Thymus (tissue), 11 donors: ENCODE measurements at regions not wholly inside any gene's neighbourhood (a gene's known extent, or its start where the extent isn't known, plus 50 kb on each side); places are given as distances from the start of the nearest gene placed in this dataset.
"Not testable (repeated sequence)": the region's sequence is repeated elsewhere in the genome, so short reads cannot be mapped to it uniquely, and the experiment has no call there.

Source experiments
- DNase-seq, 9 donors: peaks; one replicate each; pipeline ENCODE4 v3.0.0-alpha.2; 2013; ENCODE audit warnings: low spot score in 9 of 9, low read depth in 6 of 9, missing footprints in 1 of 9
- H3K27ac ChIP-seq, 2 donors: one replicate each; pipeline ENCODE4 v1.5.1; 2013; ENCODE audit warnings: control low read depth in 1 of 2, low read depth in 1 of 2, low read length in 1 of 2, mild to moderate bottlenecking in 1 of 2, moderate library complexity in 1 of 2
- H3K27me3 ChIP-seq, 2 donors: one replicate each; pipeline ENCODE4 v1.5.1; 2013; ENCODE audit warnings: low read length in 1 of 2; ENCODE audit not compliant: control insufficient read depth in 2 of 2, insufficient read depth in 1 of 2
- H3K36me3 ChIP-seq, 2 donors: one replicate each; pipeline ENCODE4 v1.5.1; 2013; ENCODE audit warnings: low read length in 1 of 2, mild to moderate bottlenecking in 1 of 2, moderate library complexity in 1 of 2; ENCODE audit not compliant: control insufficient read depth in 2 of 2, insufficient read depth in 2 of 2
- H3K4me1 ChIP-seq, 2 donors: one replicate each; pipeline ENCODE4 v1.5.1; 2013; ENCODE audit warnings: low read length in 2 of 2; ENCODE audit not compliant: control insufficient read depth in 2 of 2, insufficient read depth in 2 of 2
- H3K4me3 ChIP-seq, 2 donors: one replicate each; pipeline ENCODE4 v1.5.1; 2013; ENCODE audit warnings: low read length in 2 of 2, control low read depth in 1 of 2, mild to moderate bottlenecking in 1 of 2
- H3K9me3 ChIP-seq, 2 donors: one replicate each; pipeline ENCODE4 v1.5.1; 2013; ENCODE audit warnings: low read length in 1 of 2, mild to moderate bottlenecking in 1 of 2; ENCODE audit not compliant: control insufficient read depth in 2 of 2, insufficient read depth in 1 of 2
- WGBS: extraction: QIAGEN DNeasy Blood & Tissue Kit; methylation state at CpG from one replicate; pipeline ENCODE4 v1.1.7; 2013; 5-methylcytosine and 5-hydroxymethylcytosine counted together
- donor health status: healthy.

DNA sequence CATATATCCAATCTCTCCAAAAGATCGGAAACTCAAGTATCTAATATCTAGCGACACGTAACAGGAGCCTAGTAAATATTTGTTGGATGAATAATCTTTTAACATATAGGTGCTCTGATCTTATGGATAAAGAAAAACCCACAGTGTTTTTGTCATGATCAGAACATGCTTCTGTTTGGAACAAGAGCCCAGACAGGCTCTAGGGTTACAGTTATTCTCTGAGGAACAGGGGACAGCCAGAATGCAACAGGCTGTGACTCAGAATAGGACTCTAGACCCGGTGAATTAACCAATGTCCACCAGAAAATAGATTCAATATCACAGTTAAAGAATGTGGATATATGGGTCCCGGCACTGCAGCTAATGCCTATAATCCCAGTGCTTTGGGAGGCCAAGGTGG, 296.1 kb upstream of the FZD8 start:
- no peaks in the 10 kb centered on the region for H3K9me3 ChIP-seq
- 93% methylated on average over 5 of the region's 5 CpGs for WGBS
- H3K27me3 ChIP-seq: no peaks in the 10 kb centered on the region
- no peaks in the 10 kb centered on the region for H3K4me1 ChIP-seq
- no peaks in the 10 kb centered on the region for H3K36me3 ChIP-seq
- H3K27ac ChIP-seq: no peak overlapping the region
- H3K4me3 ChIP-seq: no peak overlapping the region
- no peak for DNase-seq

DNA sequence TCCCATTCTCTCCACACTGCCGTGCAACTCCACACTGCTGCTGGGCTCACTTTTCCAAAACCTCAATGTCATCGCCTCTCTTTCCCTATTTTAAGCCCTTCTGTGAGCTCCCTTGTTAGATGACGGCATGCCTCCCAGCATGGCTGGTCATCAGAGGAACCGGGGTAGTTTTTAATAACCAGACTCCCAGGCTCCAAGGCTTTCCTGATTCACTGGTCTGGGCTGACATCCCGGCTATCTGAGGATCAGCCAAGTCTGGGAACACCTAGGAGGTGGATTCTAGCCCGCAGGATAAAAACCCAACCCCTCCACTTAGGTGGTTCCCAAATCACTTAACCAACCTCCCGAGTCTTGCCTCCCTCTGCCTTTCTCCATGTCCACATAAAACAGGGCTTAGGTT, 295.4 kb upstream of the FZD8 start:
- WGBS: 94% methylated on average over 7 of the region's 7 CpGs
- H3K27ac ChIP-seq: no peak overlapping the region
- DNase-seq: no peak
- H3K4me1 ChIP-seq: no peaks in the 10 kb centered on the region
- H3K36me3 ChIP-seq: no peaks in the 10 kb centered on the region
- H3K4me3 ChIP-seq: no peak overlapping the region
- no peaks in the 10 kb centered on the region for H3K9me3 ChIP-seq
- H3K27me3 ChIP-seq: no peaks in the 10 kb centered on the region

DNA sequence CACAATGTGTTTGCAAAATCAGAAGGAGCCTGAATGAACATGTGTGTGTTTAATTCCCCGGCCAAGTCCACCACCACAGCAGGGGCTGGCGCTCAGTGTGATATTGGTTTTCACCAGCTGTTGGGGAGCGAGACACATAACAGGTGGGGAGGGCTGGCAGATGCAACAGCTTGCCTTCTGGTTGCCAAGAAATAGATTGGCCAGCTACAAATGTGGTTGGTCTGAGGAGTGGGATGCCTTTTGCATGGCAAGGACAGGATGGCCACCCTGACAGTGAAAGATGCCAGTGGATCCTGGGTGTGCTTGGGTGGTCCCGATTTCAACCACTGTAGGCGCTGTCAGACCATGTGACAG, 292.5 kb upstream of the FZD8 start:
- DNase-seq: no peak
- Histone ChIP-seq H3K27me3 (no peaks in the 10 kb centered on the region), H3K4me3 (no peak overlapping the region), H3K4me1 (no peaks in the 10 kb centered on the region), H3K36me3 (no peaks in the 10 kb centered on the region), H3K27ac (no peak overlapping the region), H3K9me3 (no peaks in the 10 kb centered on the region)
- 89% methylated on average over 5 of the region's 5 CpGs for WGBS

DNA sequence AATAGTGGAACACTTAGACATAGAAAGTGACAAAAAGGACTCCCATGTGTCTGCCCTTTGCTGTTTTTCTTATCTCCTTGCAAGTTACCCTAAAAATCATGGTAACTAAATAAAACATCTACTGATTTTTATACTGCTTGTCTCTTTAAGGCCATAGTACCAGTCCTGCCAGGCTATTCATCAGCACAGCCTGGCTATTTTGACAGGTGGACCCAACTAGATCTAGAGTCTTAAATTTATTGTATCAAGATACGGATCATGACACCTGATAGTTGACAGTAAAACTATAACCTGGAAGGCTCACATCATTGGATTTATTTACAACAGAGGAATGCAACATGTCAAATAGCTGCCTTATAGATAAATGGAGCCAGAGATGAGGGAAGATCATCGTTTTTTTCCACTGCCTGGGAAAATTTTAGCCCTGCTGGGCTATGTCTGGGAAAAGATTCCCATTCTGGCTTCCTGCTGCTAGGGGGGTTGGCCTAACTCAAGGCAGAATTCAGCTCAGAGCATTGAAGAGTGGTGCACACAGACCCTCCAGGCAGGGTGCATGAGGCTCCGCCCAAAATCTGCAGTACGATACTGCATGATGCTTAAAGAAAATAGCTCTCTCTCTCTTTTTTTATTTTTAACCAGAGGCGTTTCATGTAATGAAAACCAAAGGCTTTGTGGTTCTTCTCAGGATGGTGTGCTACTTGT, 292.0 kb upstream of the FZD8 start:
- H3K27ac ChIP-seq: no peak overlapping the region
- no peak overlapping the region for H3K4me3 ChIP-seq
- no peaks in the 10 kb centered on the region for H3K9me3 ChIP-seq
- DNase-seq: no peak
- WGBS: 81% methylated on average over 5 of the region's 5 CpGs
- H3K36me3 ChIP-seq: no peaks in the 10 kb centered on the region
- no peaks in the 10 kb centered on the region for H3K27me3 ChIP-seq
- no peaks in the 10 kb centered on the region for H3K4me1 ChIP-seq

DNA sequence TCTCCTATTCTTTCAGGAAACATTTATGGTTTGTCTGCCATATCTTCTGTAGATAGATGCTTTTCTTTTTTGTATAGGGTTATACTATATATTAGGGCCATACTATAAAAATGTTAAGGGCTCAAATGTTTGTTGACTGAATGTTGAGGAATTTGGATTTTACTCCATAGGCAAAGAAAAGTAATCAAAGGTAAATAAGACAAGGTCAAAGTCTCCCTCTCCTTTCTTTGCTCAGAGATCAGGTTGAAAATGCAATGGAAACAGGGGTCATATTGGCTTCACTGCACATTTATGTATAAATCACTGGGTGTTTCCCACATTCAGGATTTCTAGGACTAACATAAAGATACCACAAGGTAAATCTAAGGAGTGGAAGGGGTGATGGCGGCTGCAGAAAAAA, 291.4 kb upstream of the FZD8 start:
- Histone ChIP-seq H3K27me3 (no peaks in the 10 kb centered on the region), H3K4me3 (no peak overlapping the region), H3K9me3 (no peaks in the 10 kb centered on the region), H3K27ac (no peak overlapping the region), H3K4me1 (no peaks in the 10 kb centered on the region), H3K36me3 (no peaks in the 10 kb centered on the region)
- DNase-seq: no peak
- WGBS: 95% methylated on average over 1 of the region's 1 CpG

DNA sequence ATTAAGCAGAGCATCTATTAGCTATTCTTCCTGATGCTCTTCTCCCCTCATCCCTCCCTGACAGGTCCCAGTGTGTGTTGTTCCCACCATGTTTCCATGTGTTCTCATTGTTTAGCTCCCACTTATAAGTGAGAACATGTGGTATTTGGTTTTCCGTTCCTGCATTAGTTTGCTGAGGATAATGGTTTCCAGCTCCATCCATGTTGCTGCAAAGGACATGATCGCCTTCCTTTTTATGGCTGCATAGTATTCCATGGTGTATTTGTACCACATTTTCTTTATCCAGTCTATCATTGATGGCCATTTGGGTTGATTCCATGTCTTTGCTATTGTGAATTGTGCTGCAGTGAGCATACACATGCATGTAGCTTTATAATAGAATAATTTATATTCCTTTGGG, 287.9 kb upstream of the FZD8 start:
- not testable (repeated sequence) for H3K4me3 ChIP-seq, H3K36me3 ChIP-seq, H3K27me3 ChIP-seq, H3K9me3 ChIP-seq, DNase-seq, H3K27ac ChIP-seq, H3K4me1 ChIP-seq
- 97% methylated on average over 2 of the region's 2 CpGs for WGBS

DNA sequence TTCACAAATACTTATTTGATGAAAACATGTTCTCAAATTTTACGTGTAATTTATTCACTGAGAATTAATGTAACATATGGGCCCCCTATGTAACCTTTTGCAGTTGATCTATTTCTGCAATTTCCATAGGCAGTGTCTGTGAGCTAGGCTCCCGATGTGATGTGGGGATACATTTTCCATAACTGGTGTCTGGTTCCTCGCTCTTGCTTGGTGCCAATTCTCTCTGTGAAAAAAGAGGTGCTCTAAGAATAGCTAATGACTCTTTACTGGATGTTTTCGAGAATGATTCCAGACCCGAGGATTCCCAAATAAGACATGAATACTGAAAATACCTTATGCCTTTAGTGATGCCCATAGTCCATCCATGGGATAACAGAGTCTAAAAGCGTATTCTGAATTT, 286.7 kb upstream of the FZD8 start:
- Histone ChIP-seq H3K36me3 (no peaks in the 10 kb centered on the region), H3K9me3 (no peaks in the 10 kb centered on the region), H3K4me1 (no peaks in the 10 kb centered on the region), H3K27me3 (no peaks in the 10 kb centered on the region), H3K4me3 (no peak overlapping the region), H3K27ac (no peak overlapping the region)
- 85% methylated on average over 6 of the region's 6 CpGs for WGBS
- no peak for DNase-seq

DNA sequence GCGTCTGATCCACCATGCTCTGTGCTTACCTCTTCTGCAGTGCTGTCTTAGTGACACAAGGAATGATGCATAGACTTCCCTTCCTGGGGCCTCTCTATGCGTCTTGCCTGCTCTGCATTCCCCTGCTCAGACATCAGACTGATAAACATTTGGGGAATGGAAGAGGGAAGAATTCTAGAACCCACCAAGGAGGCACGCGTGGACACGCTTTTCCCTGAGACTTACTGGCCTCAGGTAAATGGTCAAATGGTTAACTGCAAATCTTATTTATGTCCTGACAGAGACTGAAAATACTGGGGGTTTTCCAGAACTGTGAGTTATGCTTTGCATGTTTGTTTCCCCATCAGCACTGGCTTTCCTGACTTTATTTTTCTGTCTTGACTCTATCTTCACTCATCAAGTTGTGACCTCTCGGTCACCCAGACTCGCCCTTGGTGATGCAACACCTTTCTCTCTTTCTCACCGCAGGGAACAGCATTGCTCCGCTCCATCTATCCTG, 285.9 kb upstream of the FZD8 start:
- no peak overlapping the region for H3K4me3 ChIP-seq
- no peaks in the 10 kb centered on the region for H3K36me3 ChIP-seq
- no peaks in the 10 kb centered on the region for H3K9me3 ChIP-seq
- no peak overlapping the region for H3K27ac ChIP-seq
- no peaks in the 10 kb centered on the region for H3K4me1 ChIP-seq
- H3K27me3 ChIP-seq: no peaks in the 10 kb centered on the region
- 96% methylated on average over 9 of the region's 9 CpGs for WGBS
- no peak for DNase-seq

DNA sequence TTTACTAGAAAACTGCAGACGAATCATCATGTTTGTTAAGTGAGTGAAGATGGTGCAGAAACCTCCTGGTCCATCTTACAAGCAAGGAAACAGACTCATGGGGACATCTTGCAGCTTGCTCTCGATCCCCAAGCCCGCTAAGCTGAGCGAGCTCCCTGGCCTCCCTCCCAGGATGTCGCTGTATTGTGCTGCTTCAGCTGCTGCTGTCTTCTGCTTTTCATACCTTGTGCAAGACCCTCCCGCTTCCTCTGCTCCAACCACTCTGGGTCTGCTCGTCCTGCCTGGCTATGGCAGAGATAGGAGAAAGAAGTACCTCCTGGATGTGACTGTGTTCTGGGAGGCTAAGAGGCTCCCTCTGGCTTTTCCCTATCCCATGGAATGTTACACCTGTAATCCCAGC, 285.2 kb upstream of the FZD8 start:
- no peak overlapping the region for H3K27ac ChIP-seq
- H3K27me3 ChIP-seq: no peaks in the 10 kb centered on the region
- WGBS: 91% methylated on average over 7 of the region's 7 CpGs
- H3K4me1 ChIP-seq: no peaks in the 10 kb centered on the region
- H3K9me3 ChIP-seq: no peaks in the 10 kb centered on the region
- no peaks in the 10 kb centered on the region for H3K36me3 ChIP-seq
- H3K4me3 ChIP-seq: no peak overlapping the region
- DNase-seq: no peak

DNA sequence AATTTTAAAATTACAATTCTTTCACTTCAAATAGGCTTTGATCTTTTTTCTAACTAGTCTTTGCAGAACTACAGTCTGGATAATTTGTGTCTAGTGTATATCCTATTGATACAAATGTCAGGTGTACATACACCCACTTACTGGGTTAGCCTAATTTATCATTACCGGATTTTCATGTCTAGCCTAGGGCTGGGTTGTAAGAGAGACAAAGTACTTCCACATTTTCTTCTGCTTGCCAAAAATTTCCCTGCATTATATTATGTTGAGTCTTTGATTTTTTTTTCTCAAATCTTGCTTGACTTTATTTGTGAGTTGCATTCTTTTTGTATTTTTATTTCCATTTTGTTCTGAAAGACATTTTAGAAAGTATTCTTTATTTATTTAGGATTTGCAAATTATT, 284.8 kb upstream of the FZD8 start:
- Histone ChIP-seq H3K27ac (no peak overlapping the region), H3K9me3 (no peaks in the 10 kb centered on the region)
- 81% methylated on average over 1 of the region's 1 CpG for WGBS

More for the DNA sequence above, 284.8 kb upstream of the FZD8 start:
- Histone ChIP-seq H3K36me3 (no peaks in the 10 kb centered on the region), H3K27me3 (no peaks in the 10 kb centered on the region), H3K4me1 (no peaks in the 10 kb centered on the region), H3K4me3 (no peak overlapping the region)
- no peak for DNase-seq
